ENCODE measurements at regions not wholly inside any gene's neighbourhood (a gene's known extent, or its start where the extent isn't known, plus 50 kb on each side); places are given as distances from the start of the nearest gene placed in this dataset.

DNA sequence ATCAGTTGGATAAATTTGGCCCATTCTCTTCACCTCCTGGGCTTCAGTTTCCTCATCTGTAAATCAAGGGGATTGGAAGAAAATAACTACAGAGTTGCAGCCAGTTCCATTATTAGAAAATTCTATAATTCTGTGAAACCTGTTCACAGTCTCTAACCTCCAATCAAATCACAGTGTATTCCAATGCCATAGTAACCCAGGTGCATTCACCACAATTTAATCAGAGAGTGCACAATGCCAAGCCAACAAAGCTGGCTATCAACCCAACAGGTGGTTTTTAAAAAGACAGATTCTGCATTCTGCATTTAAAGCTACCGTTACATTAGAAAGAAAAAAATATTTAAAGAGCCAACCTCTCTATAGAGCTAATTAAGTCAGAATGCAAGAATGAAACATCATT, 308.6 kb downstream of the RNF144A start:
- DNase-seq, result no peak

DNA sequence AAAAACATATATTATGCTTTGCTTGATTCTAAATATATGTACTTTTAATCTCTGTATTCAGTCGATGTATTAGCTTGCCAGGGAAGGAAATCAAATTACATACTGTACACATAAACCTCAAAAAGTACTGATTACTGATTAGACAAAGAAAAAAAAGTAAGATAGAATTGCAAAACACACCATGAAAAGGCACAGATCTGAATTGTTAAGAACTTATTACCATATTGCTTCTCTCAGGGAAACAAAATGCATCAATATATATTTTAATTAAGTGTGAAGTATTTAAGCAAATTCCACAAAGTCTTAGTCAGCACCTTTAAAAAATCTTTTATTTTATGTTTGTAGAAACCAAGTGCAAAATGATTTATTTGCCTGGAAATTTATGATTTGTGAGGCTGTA, 309.3 kb downstream of the RNF144A start:
- no peak for DNase-seq

GRCh38 chr2:7233126-7233525, 315.9 kb downstream of the RNF144A start:
- DNase-seq, result no peak

GRCh38 chr2:7237466-7237865, 320.3 kb downstream of the RNF144A start:
- no peak for DNase-seq

- DNase-seq, result no peak
These were observed 321.9 kb downstream of the RNF144A start for GRCh38 chr2:7239078-7239477.

DNA sequence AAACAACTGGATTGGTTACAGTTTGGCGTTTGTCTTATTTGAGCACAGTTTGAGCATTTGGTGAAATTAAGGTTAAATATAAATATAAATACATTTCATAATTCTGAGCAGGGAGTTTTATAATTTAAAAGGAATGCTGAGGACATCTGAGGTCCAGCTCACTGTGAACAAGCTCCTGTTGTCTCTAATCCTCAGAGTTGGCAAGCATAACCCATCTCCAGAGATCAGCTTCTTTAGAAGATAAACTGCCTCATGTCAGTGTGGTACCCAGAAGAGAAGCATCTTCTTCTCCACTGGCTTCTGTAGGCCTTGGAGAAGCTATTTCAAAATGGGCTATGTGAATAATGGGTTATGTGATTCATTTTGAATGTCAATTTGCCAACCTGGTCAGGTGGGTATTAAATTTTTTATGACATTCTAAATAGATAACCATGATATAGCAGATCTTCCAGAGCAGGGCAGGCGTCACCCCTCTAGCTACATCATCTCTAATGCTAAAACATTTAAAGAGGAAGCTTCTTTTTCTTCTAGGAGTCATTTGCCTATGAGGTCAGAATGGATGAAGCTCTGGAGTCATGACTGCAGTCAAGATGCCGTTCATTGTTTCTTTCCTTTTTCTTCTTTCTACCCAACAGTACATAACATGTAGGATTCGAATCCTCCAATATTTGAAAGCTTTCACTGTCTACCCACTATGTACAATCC, 324.0 kb downstream of the RNF144A start:
- DNase-seq, result no peak

- DNase-seq, result peak; percentile 14
These were observed 325.1 kb downstream of the RNF144A start for GRCh38 chr2:7242189-7242867.

DNA sequence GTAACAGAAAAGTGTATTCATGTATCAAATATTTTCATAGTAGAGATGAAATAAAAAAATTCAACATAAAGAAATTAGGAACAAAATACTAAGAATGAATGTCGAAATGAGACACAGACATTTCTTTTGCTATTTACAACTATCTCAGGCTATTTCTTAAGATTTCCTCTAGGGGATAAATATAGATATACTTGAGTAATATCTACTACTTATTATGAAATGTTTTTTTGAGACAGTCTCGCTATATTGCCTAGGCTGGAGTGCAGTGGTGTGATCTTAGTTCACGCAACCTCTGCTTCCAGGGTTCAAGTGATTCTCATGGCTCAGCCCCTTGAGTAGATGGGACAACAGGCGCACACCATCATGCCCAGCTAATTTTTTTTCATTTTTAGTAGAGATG, 326.1 kb downstream of the RNF144A start:
- DNase-seq, result peak; percentile 4

GRCh38 chr2:7256377-7256776, 339.2 kb downstream of the RNF144A start:
- no peak for DNase-seq

GRCh38 chr2:7262727-7263126, 345.5 kb downstream of the RNF144A start:
- peak; percentile 6 for DNase-seq

GRCh38 chr2:7264791-7265190, 347.6 kb downstream of the RNF144A start:
- DNase-seq, result no peak

- no peak for DNase-seq
These were observed 348.1 kb downstream of the RNF144A start for GRCh38 chr2:7265286-7265685.

DNA sequence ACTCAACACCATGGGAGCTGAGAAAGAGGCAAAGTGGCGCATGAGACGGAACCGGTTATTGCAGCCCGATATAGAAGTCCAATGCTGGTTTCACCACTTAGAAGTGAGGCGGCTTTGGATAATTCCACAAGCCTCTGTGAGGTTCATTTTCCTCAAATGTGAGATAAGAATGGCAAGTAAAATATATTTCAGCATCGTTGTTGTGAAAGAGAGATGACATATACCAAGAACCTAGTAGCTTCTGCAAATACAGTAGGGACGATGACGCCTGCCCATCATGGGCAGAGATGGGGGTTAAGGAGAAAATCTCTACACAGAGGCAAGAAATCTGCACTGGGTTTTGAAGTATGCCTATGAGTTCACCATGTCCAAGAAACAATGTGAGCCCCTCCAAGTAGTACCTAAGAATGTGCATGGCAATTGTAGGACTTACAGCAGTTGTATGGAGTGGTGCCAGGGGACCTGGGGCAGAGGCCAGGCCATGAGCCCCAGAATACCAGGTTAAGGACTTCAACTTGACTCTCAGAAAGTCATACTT, 352.0 kb downstream of the RNF144A start:
- no peak for DNase-seq

GRCh38 chr2:7270011-7270431, 352.8 kb downstream of the RNF144A start:
- no peak for DNase-seq

DNA sequence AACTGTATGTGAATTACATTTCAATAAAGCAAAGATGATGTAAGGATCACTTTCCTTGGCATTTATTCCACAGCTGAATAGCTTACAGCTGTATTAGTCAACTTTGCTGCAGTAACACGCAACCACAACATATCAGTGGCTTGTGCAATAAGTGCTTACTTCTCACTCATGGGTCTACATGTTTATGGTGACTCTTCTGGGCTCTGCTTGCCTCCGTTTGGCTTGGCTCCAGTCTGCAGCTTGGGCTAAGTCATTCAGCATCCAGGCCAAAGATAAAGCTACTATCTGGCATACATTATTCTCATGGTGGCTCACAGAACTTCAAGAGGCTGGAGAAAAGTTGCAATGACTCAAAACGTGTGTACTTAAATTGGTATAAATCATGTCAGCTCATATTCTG, 355.0 kb downstream of the RNF144A start:
- DNase-seq, result no peak

- no peak for DNase-seq
These were observed 361.8 kb downstream of the RNF144A start for GRCh38 chr2:7278984-7279383.

DNA sequence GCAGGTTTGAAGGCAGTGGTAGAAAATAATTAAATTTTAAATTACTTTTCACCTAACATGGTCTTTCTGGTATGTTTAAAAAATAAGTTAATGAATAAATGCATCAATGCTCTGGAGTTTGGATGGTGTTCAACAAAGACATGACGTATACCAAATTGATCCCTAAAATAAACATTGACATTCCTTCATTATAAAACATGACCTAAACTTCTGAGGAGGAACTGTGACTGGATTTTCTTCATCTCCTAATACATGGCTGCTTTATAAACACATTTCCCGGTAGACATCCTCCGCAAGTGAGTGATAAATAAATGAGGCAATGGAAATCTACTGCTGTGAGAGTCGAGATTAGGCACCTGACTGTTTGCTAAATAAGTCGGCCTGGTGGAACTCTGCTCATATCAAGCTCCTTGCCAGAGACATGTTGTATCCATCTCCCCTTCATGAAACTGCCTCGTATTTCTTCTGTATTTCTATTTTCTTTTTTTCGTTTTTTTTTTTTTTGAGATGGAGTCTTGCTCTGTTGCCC, 362.3 kb downstream of the RNF144A start:
- DNase-seq, result no peak

DNA sequence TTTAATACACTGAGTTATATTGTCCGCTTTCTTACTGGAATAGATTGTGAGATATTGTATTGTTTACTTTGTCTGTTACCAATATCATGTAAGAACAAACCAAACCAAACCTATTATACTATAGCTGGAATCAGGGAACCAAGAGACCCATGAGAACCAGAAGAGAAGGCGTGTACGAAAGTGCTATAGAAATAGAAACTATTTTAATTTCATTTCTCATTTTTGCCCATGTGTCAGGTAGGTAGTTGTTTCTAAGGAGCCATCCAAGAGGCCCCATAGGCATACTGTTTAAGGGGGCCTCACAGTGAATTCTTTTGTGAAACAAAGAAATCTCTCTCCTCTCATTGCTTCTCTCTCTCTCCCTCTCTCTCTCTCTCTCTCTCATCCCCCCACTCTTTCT, 363.6 kb downstream of the RNF144A start:
- no peak for DNase-seq

DNA sequence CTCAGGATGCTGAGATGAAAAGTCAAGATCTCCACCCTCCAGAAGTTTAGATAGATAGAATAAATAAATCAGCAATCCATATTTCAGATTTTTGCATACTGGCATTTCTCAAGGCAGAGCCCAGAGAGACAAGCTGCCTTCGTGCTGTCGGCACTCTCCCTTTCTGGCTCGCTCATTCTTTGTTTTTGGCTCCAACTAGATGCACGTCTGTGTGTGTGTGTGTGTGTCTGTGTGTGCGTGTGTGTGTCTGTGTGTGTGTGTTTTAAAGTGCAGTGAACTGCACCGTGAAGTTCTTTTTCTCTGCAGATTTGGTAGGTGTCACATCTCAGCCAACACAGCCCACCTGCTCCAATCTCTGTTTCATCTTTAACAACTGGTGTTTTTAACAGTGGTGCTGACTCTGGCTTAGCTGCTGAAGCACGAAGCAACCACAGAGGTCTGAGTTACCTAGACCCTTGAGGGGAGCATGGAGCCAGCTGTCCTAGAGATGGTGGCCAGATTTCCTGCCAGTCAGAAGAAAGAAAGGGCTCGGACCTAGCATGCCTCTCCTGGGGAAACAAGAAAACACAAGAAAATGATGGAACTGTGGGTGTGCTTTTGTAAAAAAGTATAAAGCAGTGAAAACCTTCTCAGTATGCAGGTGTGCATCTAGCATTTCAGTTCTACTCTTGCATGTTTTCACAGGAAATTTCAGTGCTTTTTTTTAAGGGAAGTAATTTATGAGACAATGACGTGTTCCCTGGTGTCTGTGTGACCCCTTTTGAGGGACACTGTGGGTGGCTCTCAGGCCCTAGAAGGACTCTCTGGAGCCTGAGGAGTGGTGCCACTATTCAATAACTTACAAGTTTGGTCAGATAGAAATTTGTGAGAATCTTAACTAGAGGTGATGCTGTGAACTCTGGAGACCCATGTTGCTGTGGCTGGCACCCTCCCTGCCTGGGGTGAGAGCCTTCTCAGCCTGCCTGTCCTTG, 364.3 kb downstream of the RNF144A start:
- DNase-seq, result no peak

GRCh38 chr2:7286120-7286519, 368.9 kb downstream of the RNF144A start:
- no peak for DNase-seq

DNA sequence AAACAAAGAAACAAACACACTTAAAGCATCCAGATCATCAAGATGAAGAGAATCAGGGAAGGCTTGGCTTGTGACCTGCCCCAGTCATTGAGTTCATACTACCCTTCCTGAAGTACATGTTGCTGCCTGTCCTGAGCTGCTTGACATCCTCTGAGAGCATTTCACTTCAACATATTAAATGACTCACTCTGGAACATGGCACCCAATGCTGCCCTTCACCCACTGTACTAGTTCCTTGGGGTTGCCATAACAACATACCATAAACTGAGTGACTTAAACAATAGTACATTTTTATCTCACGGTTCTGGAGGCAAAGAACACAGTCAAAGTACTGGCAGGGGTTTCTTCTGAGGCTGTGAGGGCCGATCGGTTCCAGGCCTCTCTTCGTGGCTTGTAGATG, 371.3 kb downstream of the RNF144A start:
- no peak for DNase-seq

DNA sequence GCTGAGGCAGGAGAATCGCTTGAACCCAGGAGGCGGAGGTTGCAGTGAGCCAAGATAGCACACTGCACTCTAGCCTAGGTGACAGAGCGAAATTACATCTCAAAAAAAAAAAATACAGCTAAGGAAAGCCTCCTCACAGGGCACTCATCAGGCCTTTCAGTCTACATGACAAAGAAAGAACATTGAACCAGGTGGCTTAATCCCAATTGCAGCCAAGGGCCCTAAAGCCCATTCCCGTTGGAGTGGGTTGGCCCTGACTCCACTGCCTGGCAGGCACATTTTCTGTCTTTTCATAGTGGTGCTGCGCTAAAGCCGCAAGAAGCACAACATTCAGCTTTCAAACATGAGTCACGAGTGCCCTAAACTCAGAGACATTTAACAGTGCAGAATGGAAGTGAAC, 372.5 kb downstream of the RNF144A start:
- DNase-seq, result no peak

DNA sequence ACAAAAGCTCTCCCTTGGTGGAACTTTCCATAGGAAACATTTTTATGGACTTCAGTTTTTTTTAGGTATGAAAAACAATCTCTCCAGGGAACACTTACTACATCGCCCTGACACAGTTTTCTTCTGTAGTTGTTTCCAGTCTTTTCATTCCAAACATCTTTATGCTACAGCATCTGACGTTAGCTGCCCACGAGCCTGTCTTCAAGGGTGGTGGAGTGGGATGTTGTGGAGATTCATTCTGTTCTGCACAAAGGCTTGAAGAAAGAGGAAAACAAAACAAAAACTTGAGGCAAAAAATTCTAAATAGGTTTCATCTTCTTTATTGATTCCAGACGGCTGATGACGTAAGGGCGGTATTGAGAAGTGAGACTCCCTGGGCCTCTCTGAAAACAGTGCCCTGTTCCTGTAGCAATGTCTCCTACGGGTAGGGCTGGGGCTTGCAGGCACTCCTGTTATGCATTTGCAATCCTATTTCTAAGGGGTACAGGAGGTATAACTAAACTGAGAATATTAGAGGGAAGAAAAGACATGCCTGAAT, 375.0 kb downstream of the RNF144A start:
- no peak for DNase-seq

Measured in hematopoietic multipotent progenitor cell treated with erythropoietin and hydrocortisone succinate and interleukin-3 and kit ligand, for 6 days (in vitro differentiated cells).